ENCODE measurements at regions not wholly inside any gene's neighbourhood (a gene's known extent, or its start where the extent isn't known, plus 50 kb on each side); places are given as distances from the start of the nearest gene placed in this dataset.

GRCh38 chr2:44877417-44877816, 64.1 kb upstream of the SIX3 start (continued):
- TF ChIP-seq SUZ12 (IDR thresholded peaks at IDR 0.05; ENCODE audit: unreplicated experiment) (no peak), CBX5 (IDR thresholded peaks at IDR 0.05; ENCODE audit: low read depth) (no peak)

DNA sequence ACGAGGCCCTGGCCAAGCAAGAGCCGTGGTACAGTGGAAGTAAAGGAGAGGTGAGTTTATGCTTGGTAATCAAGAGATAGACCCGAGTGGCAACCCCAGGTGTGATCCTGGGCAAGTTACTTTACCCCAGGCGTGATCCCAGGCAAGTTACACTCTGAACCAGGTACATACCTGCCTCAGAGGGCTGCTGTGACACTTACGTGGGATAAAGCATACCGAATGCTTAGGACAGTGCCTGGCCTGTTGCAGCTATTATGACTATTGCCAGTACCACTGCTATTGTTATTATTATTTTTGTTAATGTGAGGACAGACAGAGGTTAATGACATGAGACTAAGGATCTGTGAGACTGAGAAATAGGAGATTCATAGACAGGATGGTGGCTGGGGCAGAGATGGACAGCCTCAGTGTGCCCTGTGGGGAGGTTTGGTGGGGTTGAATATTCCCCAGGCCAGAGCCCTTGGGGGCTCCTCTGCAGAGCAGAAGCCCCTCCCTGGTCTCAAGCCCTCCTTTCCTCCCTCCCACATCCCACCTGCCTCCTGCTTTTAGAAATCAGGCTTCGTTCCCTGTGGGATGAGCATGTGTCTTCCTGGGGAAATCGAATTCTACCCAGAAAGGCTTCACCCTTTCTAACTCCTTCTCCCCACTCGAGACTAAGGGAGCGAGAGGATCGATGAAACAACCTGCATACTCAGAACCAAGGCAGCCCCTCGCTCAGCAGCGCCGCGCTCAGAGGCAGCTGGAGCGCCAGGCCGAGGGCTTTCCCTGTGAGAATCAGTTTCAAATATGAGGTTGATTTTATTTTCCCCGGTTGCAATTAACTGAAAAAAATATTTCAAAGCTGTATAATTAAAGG, 62.0 kb upstream of the SIX3 start:
- WGBS (ENCODE audit: insufficient coverage, insufficient replicate concordance, low lambda C conversion rate, missing lambda C conversion rate) = 50% methylated on average over 18 of the region's 18 CpGs
- Histone ChIP-seq H3K9me3 (replicated peaks; ENCODE audit: control insufficient read depth, insufficient read depth, low read length) (peaks cover 2% of the 10 kb centered on the region; the same call in 2 of the 3 replicates), H3K4me3 (no peak overlapping the region), H4K20me1 (ENCODE audit: control insufficient read depth, insufficient read depth) (no peaks in the 10 kb centered on the region), H3K79me2 (ENCODE audit: control insufficient read depth, insufficient read depth, low read length) (no peaks in the 10 kb centered on the region), H3K27me3 (replicated peaks in 1 of 2; ENCODE audit: control insufficient read depth in 2 of 2, insufficient read depth in 2 of 2, low read length in 1 of 2) (no peaks in the 10 kb centered on the region; a peak in 1 of 4 replicates), H2AFZ (ENCODE audit: control insufficient read depth, low read depth, low read length) (no peak overlapping the region), H3K4me2 (ENCODE audit: control insufficient read depth, insufficient read depth) (no peak overlapping the region), H3K27ac (ENCODE audit: control insufficient read depth, insufficient read depth) (no peak overlapping the region), H3K36me3 (ENCODE audit: control insufficient read depth in 2 of 2, insufficient read depth in 2 of 2, low read length in 1 of 2) (no peaks in the 10 kb centered on the region), H3K9ac (ENCODE audit: control insufficient read depth, insufficient read depth, low read length) (no peak overlapping the region), H3K4me1 (ENCODE audit: control insufficient read depth, insufficient read depth, low read length) (no peaks in the 10 kb centered on the region)
- no TSS peak for BruUV-seq (replicated peaks)
- ChIA-PET RAD21 (ENCODE audit: unreplicated experiment) (no interaction called here), CTCF (interaction anchor here (0.9 to 1.2 kb wide), 2 partner anchors 9 to 185 kb away, joined by 3 to 4 read pairs; no protein-coding TSS in a partner anchor), POLR2A (no interaction called here), SMC1A (ENCODE audit: uncharacterized antibody, unreplicated experiment) (no interaction called here)
- intact Hi-C loops (cut with micrococcal nuclease; ENCODE audit: unreplicated experiment) (no loop called here), in situ Hi-C loops (cut with MboI) (no loop called here)
- DNase-seq (ENCODE audit: low read depth, low spot score) (no peak), ATAC-seq (no peak), FAIRE-seq (no peak)
- TF ChIP-seq, protein P1, sequence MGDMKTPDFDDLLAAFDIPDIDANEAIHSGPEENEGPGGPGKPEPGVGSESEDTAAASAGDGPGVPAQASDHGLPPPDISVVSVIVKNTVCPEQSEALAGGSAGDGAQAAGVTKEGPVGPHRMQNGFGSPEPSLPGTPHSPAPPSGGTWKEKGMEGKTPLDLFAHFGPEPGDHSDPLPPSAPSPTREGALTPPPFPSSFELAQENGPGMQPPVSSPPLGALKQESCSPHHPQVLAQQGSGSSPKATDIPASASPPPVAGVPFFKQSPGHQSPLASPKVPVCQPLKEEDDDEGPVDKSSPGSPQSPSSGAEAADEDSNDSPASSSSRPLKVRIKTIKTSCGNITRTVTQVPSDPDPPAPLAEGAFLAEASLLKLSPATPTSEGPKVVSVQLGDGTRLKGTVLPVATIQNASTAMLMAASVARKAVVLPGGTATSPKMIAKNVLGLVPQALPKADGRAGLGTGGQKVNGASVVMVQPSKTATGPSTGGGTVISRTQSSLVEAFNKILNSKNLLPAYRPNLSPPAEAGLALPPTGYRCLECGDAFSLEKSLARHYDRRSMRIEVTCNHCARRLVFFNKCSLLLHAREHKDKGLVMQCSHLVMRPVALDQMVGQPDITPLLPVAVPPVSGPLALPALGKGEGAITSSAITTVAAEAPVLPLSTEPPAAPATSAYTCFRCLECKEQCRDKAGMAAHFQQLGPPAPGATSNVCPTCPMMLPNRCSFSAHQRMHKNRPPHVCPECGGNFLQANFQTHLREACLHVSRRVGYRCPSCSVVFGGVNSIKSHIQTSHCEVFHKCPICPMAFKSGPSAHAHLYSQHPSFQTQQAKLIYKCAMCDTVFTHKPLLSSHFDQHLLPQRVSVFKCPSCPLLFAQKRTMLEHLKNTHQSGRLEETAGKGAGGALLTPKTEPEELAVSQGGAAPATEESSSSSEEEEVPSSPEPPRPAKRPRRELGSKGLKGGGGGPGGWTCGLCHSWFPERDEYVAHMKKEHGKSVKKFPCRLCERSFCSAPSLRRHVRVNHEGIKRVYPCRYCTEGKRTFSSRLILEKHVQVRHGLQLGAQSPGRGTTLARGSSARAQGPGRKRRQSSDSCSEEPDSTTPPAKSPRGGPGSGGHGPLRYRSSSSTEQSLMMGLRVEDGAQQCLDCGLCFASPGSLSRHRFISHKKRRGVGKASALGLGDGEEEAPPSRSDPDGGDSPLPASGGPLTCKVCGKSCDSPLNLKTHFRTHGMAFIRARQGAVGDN (IDR thresholded peaks at IDR 0.05) = no peak
- TF ChIP-seq, protein P2, sequence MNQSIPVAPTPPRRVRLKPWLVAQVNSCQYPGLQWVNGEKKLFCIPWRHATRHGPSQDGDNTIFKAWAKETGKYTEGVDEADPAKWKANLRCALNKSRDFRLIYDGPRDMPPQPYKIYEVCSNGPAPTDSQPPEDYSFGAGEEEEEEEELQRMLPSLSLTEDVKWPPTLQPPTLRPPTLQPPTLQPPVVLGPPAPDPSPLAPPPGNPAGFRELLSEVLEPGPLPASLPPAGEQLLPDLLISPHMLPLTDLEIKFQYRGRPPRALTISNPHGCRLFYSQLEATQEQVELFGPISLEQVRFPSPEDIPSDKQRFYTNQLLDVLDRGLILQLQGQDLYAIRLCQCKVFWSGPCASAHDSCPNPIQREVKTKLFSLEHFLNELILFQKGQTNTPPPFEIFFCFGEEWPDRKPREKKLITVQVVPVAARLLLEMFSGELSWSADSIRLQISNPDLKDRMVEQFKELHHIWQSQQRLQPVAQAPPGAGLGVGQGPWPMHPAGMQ (IDR thresholded peaks at IDR 0.05; ENCODE audit: borderline replicate concordance) = no peak
- TF ChIP-seq, protein P3, sequence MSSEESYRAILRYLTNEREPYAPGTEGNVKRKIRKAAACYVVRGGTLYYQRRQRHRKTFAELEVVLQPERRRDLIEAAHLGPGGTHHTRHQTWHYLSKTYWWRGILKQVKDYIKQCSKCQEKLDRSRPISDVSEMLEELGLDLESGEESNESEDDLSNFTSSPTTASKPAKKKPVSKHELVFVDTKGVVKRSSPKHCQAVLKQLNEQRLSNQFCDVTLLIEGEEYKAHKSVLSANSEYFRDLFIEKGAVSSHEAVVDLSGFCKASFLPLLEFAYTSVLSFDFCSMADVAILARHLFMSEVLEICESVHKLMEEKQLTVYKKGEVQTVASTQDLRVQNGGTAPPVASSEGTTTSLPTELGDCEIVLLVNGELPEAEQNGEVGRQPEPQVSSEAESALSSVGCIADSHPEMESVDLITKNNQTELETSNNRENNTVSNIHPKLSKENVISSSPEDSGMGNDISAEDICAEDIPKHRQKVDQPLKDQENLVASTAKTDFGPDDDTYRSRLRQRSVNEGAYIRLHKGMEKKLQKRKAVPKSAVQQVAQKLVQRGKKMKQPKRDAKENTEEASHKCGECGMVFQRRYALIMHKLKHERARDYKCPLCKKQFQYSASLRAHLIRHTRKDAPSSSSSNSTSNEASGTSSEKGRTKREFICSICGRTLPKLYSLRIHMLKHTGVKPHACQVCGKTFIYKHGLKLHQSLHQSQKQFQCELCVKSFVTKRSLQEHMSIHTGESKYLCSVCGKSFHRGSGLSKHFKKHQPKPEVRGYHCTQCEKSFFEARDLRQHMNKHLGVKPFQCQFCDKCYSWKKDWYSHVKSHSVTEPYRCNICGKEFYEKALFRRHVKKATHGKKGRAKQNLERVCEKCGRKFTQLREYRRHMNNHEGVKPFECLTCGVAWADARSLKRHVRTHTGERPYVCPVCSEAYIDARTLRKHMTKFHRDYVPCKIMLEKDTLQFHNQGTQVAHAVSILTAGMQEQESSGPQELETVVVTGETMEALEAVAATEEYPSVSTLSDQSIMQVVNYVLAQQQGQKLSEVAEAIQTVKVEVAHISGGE (CRISPR knock-in tag; IDR thresholded peaks at IDR 0.05) = no peak
- TF ChIP-seq CEBPB (IDR thresholded peaks at IDR 0.05; ENCODE audit: borderline replicate concordance in 1 of 2, low read depth in 2 of 2, low read length in 2 of 2) (no peak), NFIC (IDR thresholded peaks at IDR 0.05; ENCODE audit: low read depth, low read length) (no peak)

Data from GM12878 (cell line).